GM12891 (cell line): ENCODE measurements at regions not wholly inside any gene's neighbourhood (a gene's known extent, or its start where the extent isn't known, plus 50 kb on each side); places are given as distances from the start of the nearest gene placed in this dataset.

ENCODE experiments used
- POLR2A ChIP-seq: IDR thresholded peaks from 2 replicates; pipeline ENCODE4 v1.6.1; 2011; ENCODE audit warnings: low read depth, low read length, control low read depth
- POLR2AphosphoS5 ChIP-seq: IDR thresholded peaks from 2 replicates; pipeline ENCODE4 v1.6.1; 2011; ENCODE audit warnings: low read depth, low read length, control low read depth
- SPI1 ChIP-seq: IDR thresholded peaks from 2 replicates; pipeline ENCODE4 v1.6.1; 2011; ENCODE audit warnings: low read depth, low read length, control low read depth
- TAF1 ChIP-seq: IDR thresholded peaks from 2 replicates; pipeline ENCODE4 v1.6.1; 2011; ENCODE audit warnings: low read depth, low read length, control low read depth

GRCh38 chr10:37552881-37553280, 304.5 kb downstream of the ZNF248 start:
- TF ChIP-seq POLR2AphosphoS5 (no peak), POLR2A (no peak), TAF1 (no peak), SPI1 (no peak)
